Fibroblast of lung (primary cell): ENCODE measurements at regions not wholly inside any gene's neighbourhood (a gene's known extent, or its start where the extent isn't known, plus 50 kb on each side); places are given as distances from the start of the nearest gene placed in this dataset.

Experiments used
- EZH2 ChIP-seq: IDR thresholded peaks from 2 replicates; pipeline ENCODE4 v1.5.1; 2012; ENCODE audit warnings: low read length, control low read depth, mild to moderate bottlenecking; ENCODE audit errors: missing control alignments
- TF ChIP-seq, protein P1 (sequence below), 2 donors: IDR thresholded peaks in 1 of 2; conservative IDR thresholded peaks in 1 of 2; 1 replicate in 1 of 2; 2 replicates in 1 of 2; pipeline ENCODE4 v1.5.1; 2011 to 2012; ENCODE audit warnings: low read length in 2 of 2, control low read depth in 1 of 2, inconsistent platforms in 1 of 2, low read depth in 1 of 2, mild to moderate bottlenecking in 1 of 2

DNA sequence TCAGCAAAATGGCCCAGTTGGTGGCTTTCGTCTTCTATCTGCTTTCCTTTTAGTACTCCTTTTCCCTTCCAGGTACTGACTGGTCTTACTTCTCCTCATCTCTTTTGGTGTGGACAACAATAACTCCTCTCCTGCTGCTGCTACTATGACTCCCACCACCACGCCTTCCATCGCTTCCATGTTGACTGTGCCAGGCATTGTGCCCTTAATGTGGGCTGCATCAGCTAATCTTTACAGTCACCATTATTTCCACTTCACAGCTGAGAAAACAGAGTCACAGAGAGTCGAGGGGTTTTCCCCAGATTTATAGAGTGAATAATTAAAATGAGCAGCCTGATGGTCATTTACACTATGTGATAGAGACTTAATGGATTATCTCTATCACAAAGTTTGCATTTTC is 184.9 kb upstream of the IL12B start:
- TF ChIP-seq, protein P1, sequence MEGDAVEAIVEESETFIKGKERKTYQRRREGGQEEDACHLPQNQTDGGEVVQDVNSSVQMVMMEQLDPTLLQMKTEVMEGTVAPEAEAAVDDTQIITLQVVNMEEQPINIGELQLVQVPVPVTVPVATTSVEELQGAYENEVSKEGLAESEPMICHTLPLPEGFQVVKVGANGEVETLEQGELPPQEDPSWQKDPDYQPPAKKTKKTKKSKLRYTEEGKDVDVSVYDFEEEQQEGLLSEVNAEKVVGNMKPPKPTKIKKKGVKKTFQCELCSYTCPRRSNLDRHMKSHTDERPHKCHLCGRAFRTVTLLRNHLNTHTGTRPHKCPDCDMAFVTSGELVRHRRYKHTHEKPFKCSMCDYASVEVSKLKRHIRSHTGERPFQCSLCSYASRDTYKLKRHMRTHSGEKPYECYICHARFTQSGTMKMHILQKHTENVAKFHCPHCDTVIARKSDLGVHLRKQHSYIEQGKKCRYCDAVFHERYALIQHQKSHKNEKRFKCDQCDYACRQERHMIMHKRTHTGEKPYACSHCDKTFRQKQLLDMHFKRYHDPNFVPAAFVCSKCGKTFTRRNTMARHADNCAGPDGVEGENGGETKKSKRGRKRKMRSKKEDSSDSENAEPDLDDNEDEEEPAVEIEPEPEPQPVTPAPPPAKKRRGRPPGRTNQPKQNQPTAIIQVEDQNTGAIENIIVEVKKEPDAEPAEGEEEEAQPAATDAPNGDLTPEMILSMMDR (conservative IDR thresholded peaks at IDR 0.05 in 1 of 2, IDR thresholded peaks at IDR 0.05 in 1 of 2; ENCODE audit: low read depth in 1 of 2, low read length in 2 of 2), result no peak
- no peak for TF ChIP-seq EZH2
